OCI-LY7 (cell line): ENCODE measurements at regions not wholly inside any gene's neighbourhood (a gene's known extent, or its start where the extent isn't known, plus 50 kb on each side); places are given as distances from the start of the nearest gene placed in this dataset.

Experiments used
- CTCF ChIP-seq: fragments of 200-600 bp; sonication (generic); conservative IDR thresholded peaks from 2 replicates; pipeline ENCODE4 v1.5.1; 2014; ENCODE audit warnings: mild to moderate bottlenecking, antibody characterized with exemption, low read length, moderate library complexity, mixed read lengths
- EZH2phosphoT487 ChIP-seq: fragments of 200-600 bp; sonication (generic); IDR thresholded peaks from 2 replicates; pipeline ENCODE4 v1.6.1; 2018; ENCODE audit warnings: low read depth, borderline replicate concordance, mild to moderate bottlenecking, mixed run types, antibody characterized with exemption, low read length, moderate library complexity, mixed read lengths

- no peak for TF ChIP-seq CTCF
- no peak for TF ChIP-seq EZH2phosphoT487
Observed at GRCh38 chr4:85408301-85408700, 66.6 kb upstream of the ARHGAP24 start.
